Stomach smooth muscle (tissue), 2 donors: ENCODE measurements at regions not wholly inside any gene's neighbourhood (a gene's known extent, or its start where the extent isn't known, plus 50 kb on each side); places are given as distances from the start of the nearest gene placed in this dataset.

Experiments
- H3K27ac ChIP-seq: one replicate; pipeline ENCODE4 v1.7.0; 2013; ENCODE audit warnings: mild to moderate bottlenecking, low read length, inconsistent platforms
- H3K27me3 ChIP-seq, 2 donors: one replicate each; pipeline ENCODE4 v1.7.0; 2013; ENCODE audit warnings: low read length in 2 of 2; ENCODE audit not compliant: insufficient read depth in 2 of 2, control insufficient read depth in 1 of 2
- H3K36me3 ChIP-seq, 2 donors: one replicate each; pipeline ENCODE4 v1.7.0; 2013; ENCODE audit warnings: low read length in 2 of 2; ENCODE audit not compliant: control insufficient read depth in 2 of 2, insufficient read depth in 2 of 2
- H3K4me1 ChIP-seq: one replicate; pipeline ENCODE4 v1.7.0; 2013; ENCODE audit warnings: low read length; ENCODE audit not compliant: control insufficient read depth, insufficient read depth
- H3K4me3 ChIP-seq, 2 donors: one replicate each; pipeline ENCODE4 v1.7.0; 2013; ENCODE audit warnings: low read length in 2 of 2
- H3K9ac ChIP-seq, 2 donors: one replicate each; pipeline ENCODE4 v1.7.0; 2013; ENCODE audit warnings: low read length in 2 of 2, mild to moderate bottlenecking in 1 of 2
- H3K9me3 ChIP-seq, 2 donors: one replicate each; pipeline ENCODE4 v1.7.0; 2013; ENCODE audit warnings: low read length in 2 of 2; ENCODE audit not compliant: control insufficient read depth in 2 of 2
- donor health status: healthy.
- donor health status: Pancreatic carcinoma.

DNA sequence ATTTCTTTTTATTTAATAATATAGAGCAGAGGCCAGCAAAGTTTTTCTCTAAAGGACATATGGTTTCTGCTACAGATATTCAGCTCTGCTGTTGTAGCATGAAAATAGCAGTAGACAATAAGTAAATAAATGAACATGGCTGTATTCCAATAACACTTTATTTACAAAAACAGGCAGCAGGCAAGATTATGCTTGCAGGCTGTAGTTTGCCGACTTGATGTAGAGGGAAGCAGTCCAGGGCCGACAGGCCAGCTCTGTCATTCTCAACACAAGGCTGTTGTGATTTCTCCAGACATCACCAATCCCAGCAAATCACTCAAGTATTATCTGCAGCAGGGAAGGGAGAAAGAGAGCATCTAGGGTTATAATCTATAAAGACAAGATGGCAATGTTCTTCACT is 1062.5 kb upstream of the PCDH9 start:
- Histone ChIP-seq H3K27ac (no peak overlapping the region), H3K9me3 (no peaks in the 10 kb centered on the region), H3K27me3 (no peaks in the 10 kb centered on the region), H3K4me3 (no peak overlapping the region), H3K4me1 (no peaks in the 10 kb centered on the region), H3K9ac (no peak overlapping the region), H3K36me3 (no peaks in the 10 kb centered on the region)

DNA sequence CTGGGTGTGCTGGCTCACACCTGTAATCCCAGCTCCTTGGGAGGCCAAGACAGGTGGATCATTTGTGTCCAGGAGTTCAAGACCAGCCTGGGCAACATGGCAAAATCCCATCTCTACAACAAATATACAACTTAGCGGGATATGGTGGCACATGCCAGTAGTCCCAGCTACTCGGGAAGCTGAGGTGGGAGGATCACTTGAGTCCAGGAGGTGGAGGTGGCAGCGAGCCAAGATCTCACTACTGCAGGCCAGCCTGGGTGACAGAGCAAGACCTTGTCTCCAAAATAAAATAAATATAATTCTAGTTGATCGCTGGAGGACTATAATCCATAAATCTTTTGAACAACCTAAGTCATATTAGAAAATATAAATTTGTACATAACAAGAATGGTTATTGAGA is 1061.5 kb upstream of the PCDH9 start:
- no peaks in the 10 kb centered on the region for H3K9me3 ChIP-seq
- no peaks in the 10 kb centered on the region for H3K36me3 ChIP-seq
- H3K27me3 ChIP-seq, result no peaks in the 10 kb centered on the region
- no peaks in the 10 kb centered on the region for H3K4me1 ChIP-seq
- H3K9ac ChIP-seq, result no peak overlapping the region
- H3K4me3 ChIP-seq, result no peak overlapping the region
- H3K27ac ChIP-seq, result no peak overlapping the region

DNA sequence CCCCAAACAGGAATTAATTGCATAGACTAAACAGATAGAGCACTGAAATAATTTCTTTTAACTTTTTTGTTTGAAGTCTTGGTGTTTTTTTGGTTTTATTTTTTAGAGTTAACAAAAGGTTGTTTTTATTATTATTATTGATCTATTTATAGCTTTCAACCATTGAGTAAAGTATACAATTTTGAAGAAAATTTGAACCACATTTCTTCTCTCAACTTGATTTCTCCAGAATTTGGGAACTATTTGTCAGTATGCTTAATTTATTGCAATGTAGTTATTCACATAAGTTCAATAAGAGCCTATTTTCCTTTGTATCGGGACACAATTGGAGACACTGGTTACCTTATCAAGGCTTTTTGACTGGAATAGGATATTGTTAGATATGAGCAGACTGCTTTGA is 1045.6 kb upstream of the PCDH9 start:
- H3K9ac ChIP-seq, result no peak overlapping the region
- no peaks in the 10 kb centered on the region for H3K9me3 ChIP-seq
- H3K27ac ChIP-seq, result no peak overlapping the region
- no peaks in the 10 kb centered on the region for H3K4me1 ChIP-seq
- H3K36me3 ChIP-seq, result no peaks in the 10 kb centered on the region
- H3K27me3 ChIP-seq, result no peaks in the 10 kb centered on the region
- H3K4me3 ChIP-seq, result no peak overlapping the region

DNA sequence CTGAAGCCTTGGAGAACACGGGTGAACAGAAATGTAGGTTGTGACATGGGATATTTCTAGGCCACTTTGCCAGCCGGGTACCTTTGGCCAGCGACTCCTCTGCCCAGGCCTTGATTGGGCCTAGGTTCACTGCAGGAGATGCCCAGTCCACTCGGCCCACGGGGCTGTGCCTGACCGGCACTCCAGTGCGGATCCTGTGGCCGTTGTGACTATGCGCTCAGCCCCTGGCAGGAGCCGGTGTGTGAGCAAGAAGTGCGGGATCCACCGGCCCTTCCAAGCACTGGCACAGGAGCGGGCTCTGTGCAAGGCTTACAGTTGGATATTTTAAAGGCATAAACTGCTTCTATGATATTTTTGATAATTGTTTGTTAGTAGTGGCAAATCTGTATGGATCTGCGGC is 1042.5 kb upstream of the PCDH9 start:
- Histone ChIP-seq H3K9me3 (no peaks in the 10 kb centered on the region), H3K4me3 (no peak overlapping the region), H3K27ac (no peak overlapping the region), H3K9ac (no peak overlapping the region), H3K36me3 (no peaks in the 10 kb centered on the region), H3K4me1 (no peaks in the 10 kb centered on the region), H3K27me3 (no peaks in the 10 kb centered on the region)

DNA sequence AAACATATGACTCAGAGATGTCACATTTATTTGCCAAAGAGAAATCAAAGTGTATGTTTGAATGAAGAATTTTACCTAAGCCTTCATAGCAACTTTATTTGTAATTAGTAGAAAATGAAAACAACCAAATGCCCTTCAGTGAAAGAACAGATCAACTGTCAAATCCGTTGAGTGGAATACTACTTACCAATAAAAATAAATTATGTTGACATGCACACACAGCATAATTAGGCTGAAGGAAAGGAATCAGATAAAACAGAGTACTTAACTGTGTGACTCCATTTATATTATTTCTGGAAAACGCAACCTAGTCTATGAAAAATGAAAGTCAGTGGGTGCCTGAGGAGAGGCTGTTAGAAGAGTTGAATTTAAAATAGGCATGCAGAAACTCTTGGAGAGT is 1034.6 kb upstream of the PCDH9 start:
- Histone ChIP-seq H3K4me1 (no peaks in the 10 kb centered on the region), H3K27ac (no peak overlapping the region), H3K9ac (no peak overlapping the region), H3K36me3 (no peaks in the 10 kb centered on the region), H3K4me3 (no peak overlapping the region), H3K9me3 (no peaks in the 10 kb centered on the region), H3K27me3 (no peaks in the 10 kb centered on the region)

DNA sequence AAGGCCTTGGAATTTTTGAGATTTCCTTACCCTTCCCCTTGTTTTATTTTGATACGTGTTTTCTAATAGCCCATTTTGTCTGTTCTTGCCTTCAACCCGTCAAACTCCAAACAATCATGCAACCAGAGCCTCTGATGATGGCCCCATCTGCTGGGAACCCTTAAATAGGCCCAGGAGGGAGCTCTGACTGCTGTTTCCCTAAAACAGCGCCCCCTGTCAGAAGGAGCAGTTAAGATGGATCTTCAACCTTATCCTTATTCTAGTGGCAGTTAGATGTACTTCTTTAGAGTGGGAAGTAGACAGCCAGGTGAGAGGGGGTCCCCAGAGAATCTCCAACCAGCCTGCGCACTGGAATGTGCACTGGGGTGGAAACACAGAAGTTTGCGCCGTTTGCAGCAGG is 1031.0 kb upstream of the PCDH9 start:
- Histone ChIP-seq H3K9ac (no peak overlapping the region), H3K4me1 (no peaks in the 10 kb centered on the region), H3K4me3 (no peak overlapping the region), H3K36me3 (no peaks in the 10 kb centered on the region), H3K27me3 (no peaks in the 10 kb centered on the region), H3K27ac (no peak overlapping the region), H3K9me3 (no peaks in the 10 kb centered on the region)

DNA sequence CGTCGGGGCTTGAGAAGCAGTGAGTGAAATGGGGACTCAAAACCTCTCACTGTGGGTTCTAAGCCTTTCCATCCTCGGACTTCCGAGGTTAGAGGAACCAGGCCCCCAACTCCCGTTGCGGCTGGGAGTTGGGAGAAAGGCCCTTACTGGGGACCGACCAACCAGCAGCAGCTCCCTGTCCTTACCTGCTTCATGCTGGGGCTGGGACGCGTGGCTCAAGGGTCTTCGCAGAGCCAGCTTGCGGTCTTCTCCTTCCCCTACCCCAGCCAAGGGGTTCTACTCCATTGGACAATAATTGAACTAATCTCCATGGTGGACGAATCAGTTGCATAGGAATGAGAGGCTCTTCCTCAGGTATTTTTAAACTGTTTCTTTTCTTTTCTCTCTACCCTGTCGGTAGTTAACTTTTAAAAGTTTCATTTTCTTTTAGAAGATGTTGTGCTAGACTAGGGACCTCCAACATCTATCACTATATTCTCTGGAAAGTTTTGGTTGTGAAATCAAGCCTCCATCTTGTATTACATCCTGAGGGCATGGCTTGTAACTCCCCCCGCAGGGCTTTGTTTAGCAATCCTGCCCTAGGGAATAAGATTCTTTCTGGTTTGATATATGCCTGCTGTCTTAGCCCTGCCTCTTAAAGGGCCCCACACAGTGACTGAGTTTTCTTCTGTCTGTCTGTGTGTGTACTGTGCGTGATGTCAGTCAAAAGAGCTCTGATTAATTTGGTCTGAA is 1027.1 kb upstream of the PCDH9 start:
- Histone ChIP-seq H3K27ac (no peak overlapping the region), H3K4me3 (no peak overlapping the region), H3K27me3 (no peaks in the 10 kb centered on the region), H3K36me3 (no peaks in the 10 kb centered on the region), H3K4me1 (no peaks in the 10 kb centered on the region), H3K9ac (no peak overlapping the region), H3K9me3 (no peaks in the 10 kb centered on the region)

DNA sequence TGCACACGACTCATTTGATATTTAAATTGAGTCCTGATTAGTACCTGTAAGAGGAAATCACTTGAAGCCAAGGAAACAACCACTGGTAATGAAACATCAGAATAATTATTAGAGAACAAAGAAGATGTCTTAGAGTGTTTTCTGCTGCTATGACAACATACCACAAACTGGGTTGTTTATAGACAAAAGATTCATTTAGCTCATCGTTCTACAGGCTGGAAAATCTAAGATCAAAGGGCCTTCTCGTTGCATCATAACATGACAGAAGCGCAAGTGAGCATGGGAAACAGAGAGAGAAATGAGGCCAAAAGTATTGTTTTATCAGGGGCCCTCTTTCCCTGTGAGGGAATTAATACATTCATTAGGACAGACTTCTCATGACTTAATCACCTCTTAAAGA is 1024.0 kb upstream of the PCDH9 start:
- H3K9ac ChIP-seq, result no peak overlapping the region
- no peaks in the 10 kb centered on the region for H3K27me3 ChIP-seq
- no peak overlapping the region for H3K27ac ChIP-seq
- no peaks in the 10 kb centered on the region for H3K4me1 ChIP-seq
- H3K36me3 ChIP-seq, result no peaks in the 10 kb centered on the region
- no peak overlapping the region for H3K4me3 ChIP-seq
- H3K9me3 ChIP-seq, result no peaks in the 10 kb centered on the region

DNA sequence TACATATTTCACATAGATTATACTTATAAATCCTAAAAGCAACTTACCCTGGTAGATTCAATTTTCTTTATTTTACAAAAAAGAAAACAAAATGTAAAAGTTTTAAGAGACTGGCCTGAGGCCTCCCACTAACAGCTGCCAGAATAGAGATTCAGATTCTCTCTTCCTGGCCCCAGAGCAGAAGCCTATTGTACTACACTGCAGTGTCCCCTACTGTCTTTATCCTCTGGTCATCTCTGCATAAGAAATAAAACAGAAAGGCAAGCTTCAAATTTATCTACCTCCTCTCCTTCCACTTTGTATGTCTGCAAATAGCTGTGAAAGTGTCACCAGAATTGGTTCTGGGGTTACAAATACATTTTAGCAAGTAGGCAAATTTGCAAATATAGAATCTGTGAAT is 1004.1 kb upstream of the PCDH9 start:
- Histone ChIP-seq H3K27ac (no peak overlapping the region), H3K4me1 (no peaks in the 10 kb centered on the region), H3K9ac (no peak overlapping the region), H3K9me3 (no peaks in the 10 kb centered on the region), H3K4me3 (no peak overlapping the region), H3K36me3 (no peaks in the 10 kb centered on the region), H3K27me3 (no peaks in the 10 kb centered on the region)

DNA sequence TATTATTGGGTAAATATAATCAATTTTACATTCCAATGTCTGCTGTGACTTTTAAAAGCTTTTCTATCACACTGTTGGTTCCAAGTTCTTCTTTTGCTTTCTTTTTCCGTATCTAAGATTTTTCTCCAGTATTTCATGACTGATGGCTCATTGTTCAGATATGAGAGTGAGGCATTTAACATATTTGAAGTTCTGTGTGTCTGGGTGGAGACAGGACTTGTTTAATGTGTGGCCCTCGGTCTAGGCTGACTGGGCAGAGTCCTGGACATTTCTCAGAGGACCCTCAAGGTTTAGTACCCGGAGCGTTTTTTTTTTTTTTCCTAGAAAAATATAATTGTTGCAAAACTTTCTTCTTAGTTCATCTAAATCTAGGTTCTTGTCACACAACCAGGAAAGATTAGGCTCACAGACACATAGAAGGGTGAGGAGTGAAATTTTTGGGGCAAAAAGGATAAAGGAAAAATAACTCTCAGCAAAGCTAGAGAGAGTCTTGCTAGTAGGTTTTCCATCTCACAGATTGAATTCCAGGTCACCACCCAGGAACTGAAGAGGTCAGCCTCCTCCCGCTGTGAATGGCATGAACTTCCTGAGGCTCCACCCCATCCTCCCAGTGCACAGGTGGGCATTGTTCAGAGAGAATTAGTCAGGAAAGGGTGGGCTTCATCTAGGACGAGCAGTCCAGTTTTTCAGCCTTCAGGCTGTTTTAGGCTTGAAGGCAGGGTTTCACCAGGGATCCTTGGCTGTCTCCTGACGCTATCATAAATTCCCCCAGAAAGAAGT is 1002.4 kb upstream of the PCDH9 start:
- no peaks in the 10 kb centered on the region for H3K9me3 ChIP-seq
- H3K36me3 ChIP-seq, result no peaks in the 10 kb centered on the region
- H3K9ac ChIP-seq, result no peak overlapping the region
- no peak overlapping the region for H3K4me3 ChIP-seq
- no peaks in the 10 kb centered on the region for H3K27me3 ChIP-seq
- H3K4me1 ChIP-seq, result no peaks in the 10 kb centered on the region
- no peak overlapping the region for H3K27ac ChIP-seq
